ENCODE measurements at regions not wholly inside any gene's neighbourhood (a gene's known extent, or its start where the extent isn't known, plus 50 kb on each side); places are given as distances from the start of the nearest gene placed in this dataset.
"Not testable (repeated sequence)": the region's sequence is repeated elsewhere in the genome, so short reads cannot be mapped to it uniquely, and the experiment has no call there.

DNA sequence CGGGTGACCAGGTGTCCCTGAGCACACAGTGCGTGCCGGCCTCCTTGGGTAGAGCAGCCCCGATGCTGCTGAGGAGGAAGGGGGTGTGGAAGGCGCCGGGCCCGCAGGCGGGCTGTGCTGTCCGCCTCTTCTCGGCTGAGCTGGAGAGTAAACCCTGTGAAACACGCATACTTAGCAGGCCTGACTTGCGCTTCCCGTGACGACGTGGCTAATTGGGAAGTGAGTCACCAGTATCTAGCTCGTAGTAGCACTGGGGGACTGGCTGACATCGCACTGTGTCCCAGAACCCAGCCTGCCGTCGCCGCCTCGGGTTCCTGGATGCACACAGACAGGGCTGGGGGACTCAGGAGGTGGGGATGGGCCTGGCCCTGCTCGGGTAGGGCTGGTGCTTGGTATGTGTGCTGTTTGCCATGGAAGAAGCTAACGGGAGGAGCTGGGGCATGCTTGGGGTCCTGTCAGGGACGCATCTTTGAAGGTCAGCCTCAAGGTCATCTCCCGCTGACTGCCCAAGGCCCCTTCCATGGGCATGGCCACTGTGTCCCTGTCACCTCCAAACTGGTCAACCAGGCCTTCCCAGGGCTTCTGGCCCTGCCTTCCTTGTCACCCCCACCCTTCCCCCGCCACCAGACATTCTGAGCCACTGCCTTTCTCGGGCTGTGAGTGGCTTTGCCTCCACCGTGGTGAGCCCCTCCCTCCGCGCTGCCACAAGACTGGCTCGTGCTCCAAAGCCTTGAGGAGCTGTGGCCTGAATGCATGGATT, 1327.0 kb downstream of the BRD1 start:
- H3K9me3 ChIP-seq (replicated peaks in 1 of 3), result no peaks in the 10 kb centered on the region
- no peak overlapping the region for H3K27ac ChIP-seq
- H3K4me3 ChIP-seq, result no peak overlapping the region
- no peaks in the 10 kb centered on the region for H3K27me3 ChIP-seq
- H3K36me3 ChIP-seq (replicated peaks in 1 of 2), result no peaks in the 10 kb centered on the region
- WGBS, 4 donors, result 80 to 85% (median 84%) methylated on average over 21 to 31 of the region's 31 CpGs
- DNase-seq, result no peak
- TF ChIP-seq, protein P1, sequence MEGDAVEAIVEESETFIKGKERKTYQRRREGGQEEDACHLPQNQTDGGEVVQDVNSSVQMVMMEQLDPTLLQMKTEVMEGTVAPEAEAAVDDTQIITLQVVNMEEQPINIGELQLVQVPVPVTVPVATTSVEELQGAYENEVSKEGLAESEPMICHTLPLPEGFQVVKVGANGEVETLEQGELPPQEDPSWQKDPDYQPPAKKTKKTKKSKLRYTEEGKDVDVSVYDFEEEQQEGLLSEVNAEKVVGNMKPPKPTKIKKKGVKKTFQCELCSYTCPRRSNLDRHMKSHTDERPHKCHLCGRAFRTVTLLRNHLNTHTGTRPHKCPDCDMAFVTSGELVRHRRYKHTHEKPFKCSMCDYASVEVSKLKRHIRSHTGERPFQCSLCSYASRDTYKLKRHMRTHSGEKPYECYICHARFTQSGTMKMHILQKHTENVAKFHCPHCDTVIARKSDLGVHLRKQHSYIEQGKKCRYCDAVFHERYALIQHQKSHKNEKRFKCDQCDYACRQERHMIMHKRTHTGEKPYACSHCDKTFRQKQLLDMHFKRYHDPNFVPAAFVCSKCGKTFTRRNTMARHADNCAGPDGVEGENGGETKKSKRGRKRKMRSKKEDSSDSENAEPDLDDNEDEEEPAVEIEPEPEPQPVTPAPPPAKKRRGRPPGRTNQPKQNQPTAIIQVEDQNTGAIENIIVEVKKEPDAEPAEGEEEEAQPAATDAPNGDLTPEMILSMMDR (IDR thresholded peaks at IDR 0.05), result no peak
- no peak for TF ChIP-seq POLR2A (IDR thresholded peaks at IDR 0.05)
- intact Hi-C loops (cut with DNase I), result no loop called here
- H3K4me1 ChIP-seq (replicated peaks in 1 of 2), result no peaks in the 10 kb centered on the region

DNA sequence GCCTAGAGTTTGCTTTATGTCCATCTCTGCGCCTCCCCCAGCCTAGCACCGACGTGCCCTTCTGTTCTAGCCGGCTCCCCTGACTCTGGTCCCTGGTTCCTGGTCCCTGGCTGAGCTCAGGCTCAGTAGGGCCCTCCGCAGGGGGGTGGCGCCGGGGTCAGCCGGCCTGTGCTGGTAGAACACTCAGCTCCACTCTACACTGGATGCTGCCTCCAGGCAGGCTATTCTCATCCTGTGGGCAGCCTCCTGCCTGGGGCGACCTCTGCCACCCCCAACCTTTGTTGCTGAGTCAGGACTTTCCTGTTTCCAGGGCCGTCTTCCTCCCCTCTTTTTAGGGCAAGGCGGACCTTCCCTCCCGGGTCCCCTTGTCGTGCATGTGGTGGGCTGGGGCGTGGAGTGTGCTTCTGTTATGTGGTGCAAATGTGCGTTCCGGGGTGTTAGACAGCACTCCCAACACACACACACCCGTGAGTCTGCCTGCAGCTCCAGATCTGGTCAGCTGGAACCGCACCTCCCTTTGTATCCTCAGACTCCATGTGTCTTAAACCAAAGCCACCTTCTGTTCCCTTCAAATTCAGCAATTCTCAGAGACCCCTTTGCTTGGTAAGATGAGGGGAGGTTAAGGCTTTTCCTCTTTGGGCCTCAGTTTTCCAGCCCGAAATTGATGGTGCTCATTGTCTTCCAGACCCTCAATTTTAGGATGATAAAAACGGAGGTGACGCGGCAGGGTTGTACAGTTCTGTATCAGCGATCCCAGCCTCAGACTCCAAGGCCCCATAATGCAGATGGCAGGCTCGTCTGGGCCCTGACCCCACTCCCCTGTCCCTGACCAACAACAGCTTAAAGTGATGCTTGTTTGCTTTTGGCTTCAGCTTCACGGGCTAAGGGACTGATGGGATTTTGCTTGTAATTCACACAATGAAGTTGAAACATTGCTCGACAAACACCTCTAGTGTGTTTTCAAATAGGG, 1327.9 kb downstream of the BRD1 start:
- Histone ChIP-seq H3K27me3 (no peaks in the 10 kb centered on the region), H3K27ac (no peak overlapping the region), H3K4me1 (replicated peaks in 1 of 2) (no peaks in the 10 kb centered on the region), H3K4me3 (no peak overlapping the region), H3K9me3 (replicated peaks in 1 of 3) (no peaks in the 10 kb centered on the region), H3K36me3 (replicated peaks in 1 of 2) (no peaks in the 10 kb centered on the region)
- intact Hi-C loops (cut with DNase I), result loop anchor here in 1 of 2 donors (10.0 kb wide), 1 partner anchor 1285 kb away; no protein-coding TSS in a partner anchor
- 80 to 86% (median 82%) methylated on average over 26 of the region's 26 CpGs for WGBS, 4 donors
- no peak for TF ChIP-seq POLR2A (IDR thresholded peaks at IDR 0.05)
- TF ChIP-seq, protein P1 (IDR thresholded peaks at IDR 0.05), result no peak
- no peak for DNase-seq

DNA sequence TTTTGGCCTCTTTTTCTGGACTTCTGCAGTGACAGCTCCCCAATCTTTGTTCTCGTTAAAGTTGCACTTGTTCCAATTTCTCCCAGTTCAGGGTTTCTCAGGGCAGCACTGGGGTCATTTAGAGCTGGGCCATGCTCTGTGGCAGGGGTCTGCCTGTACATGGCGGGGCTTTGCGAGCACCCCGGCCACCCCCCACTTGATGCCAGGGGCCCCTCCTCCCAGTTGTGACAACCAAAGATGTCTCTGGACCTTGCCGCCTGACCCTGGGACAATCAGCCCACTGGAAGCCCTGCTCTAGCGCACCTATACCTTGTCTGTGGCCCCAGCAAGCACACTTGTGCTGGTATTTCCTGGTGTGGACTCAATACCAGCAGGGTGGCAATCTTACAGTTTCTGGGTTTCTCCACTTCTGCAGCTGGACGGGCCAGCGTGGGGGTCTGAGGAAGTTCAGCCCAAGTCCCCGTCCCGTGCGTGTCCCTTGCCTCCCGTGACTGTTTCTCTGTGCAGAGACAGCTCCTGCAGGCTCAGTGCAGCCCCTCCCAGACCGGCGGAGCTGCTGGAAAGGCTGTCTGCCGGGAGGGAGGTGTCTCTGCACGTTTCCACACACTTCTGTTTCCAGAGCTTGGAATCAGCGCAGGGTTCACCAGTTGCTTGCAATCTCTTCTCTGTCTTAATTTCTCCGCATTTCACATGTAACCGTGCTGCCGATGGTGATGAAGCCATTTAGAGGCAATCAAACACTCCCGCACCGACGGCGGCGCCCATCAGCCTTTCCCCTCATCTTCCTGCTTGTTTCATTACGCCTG, 1328.9 kb downstream of the BRD1 start:
- H3K36me3 ChIP-seq (replicated peaks in 1 of 2), result no peaks in the 10 kb centered on the region
- TF ChIP-seq POLR2A (IDR thresholded peaks at IDR 0.05), result no peak
- TF ChIP-seq, protein P1 (IDR thresholded peaks at IDR 0.05), result no peak
- no peak overlapping the region for H3K4me3 ChIP-seq
- H3K27me3 ChIP-seq, result no peaks in the 10 kb centered on the region
- no peak overlapping the region for H3K27ac ChIP-seq
- no peaks in the 10 kb centered on the region for H3K9me3 ChIP-seq (replicated peaks in 1 of 3)
- no peak for DNase-seq
- intact Hi-C loops (cut with DNase I), result loop anchor here in 1 of 2 donors (10.0 kb wide), 1 partner anchor 1284 kb away; no protein-coding TSS in a partner anchor
- H3K4me1 ChIP-seq (replicated peaks in 1 of 2), result no peaks in the 10 kb centered on the region
- 67 to 80% (median 69%) methylated on average over 21 to 26 of the region's 26 CpGs for WGBS, 4 donors

DNA sequence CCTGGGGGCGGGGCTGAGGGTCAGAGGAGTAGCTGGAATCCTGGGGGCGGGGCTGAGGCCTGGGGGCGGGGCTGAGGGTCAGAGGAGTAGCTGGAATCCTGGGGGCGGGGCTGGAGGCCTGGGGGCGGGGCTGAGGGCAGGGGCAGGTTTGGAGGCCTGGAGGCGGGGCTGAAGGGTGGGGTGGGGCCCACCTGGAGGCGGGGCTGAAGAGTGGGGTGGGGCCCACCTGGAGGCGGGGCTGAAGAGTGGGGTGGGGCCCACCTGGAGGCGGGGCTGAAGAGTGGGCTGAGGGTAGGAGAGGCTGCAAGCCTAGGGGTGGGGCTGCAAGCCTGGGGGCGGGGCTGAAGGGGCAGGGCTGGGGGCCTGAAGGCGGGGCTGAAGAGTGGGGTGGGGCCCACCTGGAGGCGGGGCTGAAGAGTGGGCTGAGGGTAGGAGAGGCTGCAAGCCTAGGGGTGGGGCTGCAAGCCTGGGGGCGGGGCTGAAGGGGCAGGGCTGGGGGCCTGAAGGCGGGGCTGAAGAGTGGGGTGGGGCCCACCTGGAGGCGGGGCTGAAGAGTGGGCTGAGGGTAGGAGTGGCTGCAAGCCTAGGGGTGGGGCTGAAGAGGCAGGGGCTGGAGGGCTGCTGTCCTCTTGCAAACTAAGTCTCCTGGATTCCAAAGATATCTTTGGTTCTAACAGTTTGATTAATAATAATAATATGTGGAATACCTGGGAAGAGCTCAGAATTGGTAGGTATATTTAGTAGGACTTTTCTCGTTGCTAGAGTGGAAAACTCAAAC, 1329.7 kb downstream of the BRD1 start:
- WGBS, 4 donors, result 83 to 89% (median 87%) methylated on average over 2 to 12 of the region's 16 CpGs
- not testable (repeated sequence) for H3K4me3 ChIP-seq; H3K27ac ChIP-seq; H3K4me1 ChIP-seq (replicated peaks in 1 of 2); DNase-seq; H3K27me3 ChIP-seq; H3K36me3 ChIP-seq (replicated peaks in 1 of 2); H3K9me3 ChIP-seq (replicated peaks in 1 of 3)
- intact Hi-C loops (cut with DNase I), result loop anchor here in 1 of 2 donors (10.0 kb wide), 1 partner anchor 1283 kb away; no protein-coding TSS in a partner anchor

Measured in adrenal gland (tissue), 9 donors.